Liver (tissue), 8 donors: ENCODE measurements at regions not wholly inside any gene's neighbourhood (a gene's known extent, or its start where the extent isn't known, plus 50 kb on each side); places are given as distances from the start of the nearest gene placed in this dataset.

Source experiments
- DNase-seq: peaks from one replicate; pipeline ENCODE4 v3.0.0-alpha.2; 2017; ENCODE audit warnings: low spot score
- H3K27ac ChIP-seq, 2 donors: one replicate each; pipeline ENCODE4 v1.7.0; 2013; ENCODE audit warnings: inconsistent platforms in 2 of 2, low read length in 2 of 2, control low read depth in 1 of 2, low read depth in 1 of 2, mild to moderate bottlenecking in 1 of 2
- H3K27me3 ChIP-seq, 4 donors: one replicate each; pipeline versions ENCODE4 v1.6.1 to v1.7.0; 2013; ENCODE audit warnings: low read length in 3 of 4, inconsistent platforms in 1 of 4, mild to moderate bottlenecking in 1 of 4, moderate library complexity in 1 of 4; ENCODE audit not compliant: control insufficient read depth in 4 of 4, insufficient read depth in 4 of 4
- H3K36me3 ChIP-seq, 4 donors: one replicate each; pipeline versions ENCODE4 v1.6.1 to v1.7.0; 2013; ENCODE audit warnings: low read length in 3 of 4, mild to moderate bottlenecking in 3 of 4, low read depth in 1 of 4, moderate library complexity in 1 of 4; ENCODE audit not compliant: control insufficient read depth in 4 of 4, insufficient read depth in 3 of 4
- H3K4me1 ChIP-seq, 4 donors: one replicate each; pipeline versions ENCODE4 v1.6.1 to v1.7.0; 2013; ENCODE audit warnings: low read length in 3 of 4, mild to moderate bottlenecking in 3 of 4, moderate library complexity in 1 of 4; ENCODE audit not compliant: control insufficient read depth in 4 of 4, insufficient read depth in 4 of 4
- H3K4me3 ChIP-seq, 3 donors: one replicate each; pipeline versions ENCODE4 v1.6.1 to v1.7.0; 2013; ENCODE audit warnings: low read length in 3 of 3, control low read depth in 1 of 3, low read depth in 1 of 3, mild to moderate bottlenecking in 1 of 3
- H3K9ac ChIP-seq, 2 donors: one replicate each; pipeline ENCODE4 v1.7.0; 2013; ENCODE audit warnings: low read length in 2 of 2, mild to moderate bottlenecking in 2 of 2, moderate library complexity in 2 of 2, control low read depth in 1 of 2, low read depth in 1 of 2
- H3K9me3 ChIP-seq, 4 donors: one replicate each; pipeline versions ENCODE4 v1.6.1 to v1.7.0; 2013; ENCODE audit warnings: low read length in 3 of 4; ENCODE audit not compliant: control insufficient read depth in 4 of 4
- ATF3 ChIP-seq: IDR thresholded peaks from 2 replicates; pipeline ENCODE4 v1.6.1; 2016; ENCODE audit warnings: antibody characterized with exemption
- CTCF ChIP-seq: fragments of 150-350 bp; IDR thresholded peaks from 2 replicates; pipeline ENCODE4 v1.5.1; 2017; ENCODE audit warnings: improper control_type of control experiment, low read depth, low read length; ENCODE audit not compliant: missing input control
- FOXA1 ChIP-seq: IDR thresholded peaks from 2 replicates; pipeline ENCODE4 v1.6.1; 2016; ENCODE audit warnings: antibody characterized with exemption
- GABPA ChIP-seq, 2 donors: IDR thresholded peaks in 1 of 2; conservative IDR thresholded peaks in 1 of 2; 2 replicates each; pipeline ENCODE4 v1.6.1; 2016; ENCODE audit warnings: antibody characterized with exemption in 2 of 2, mild to moderate bottlenecking in 1 of 2, moderate library complexity in 1 of 2
- HNF4A ChIP-seq, 2 donors: conservative IDR thresholded peaks; 2 replicates each; pipeline ENCODE4 v1.6.1; 2016; ENCODE audit warnings: antibody characterized with exemption in 2 of 2, mild to moderate bottlenecking in 2 of 2
- HNF4G ChIP-seq: IDR thresholded peaks from 2 replicates; pipeline ENCODE4 v1.6.1; 2016; ENCODE audit warnings: antibody characterized with exemption
- JUND ChIP-seq, 2 donors: IDR thresholded peaks; 2 replicates each; pipeline ENCODE4 v1.6.1; 2016; ENCODE audit warnings: antibody characterized with exemption in 2 of 2
- MAX ChIP-seq: IDR thresholded peaks from 2 replicates; pipeline ENCODE4 v1.6.1; 2016; ENCODE audit warnings: antibody characterized with exemption
- NR2F2 ChIP-seq: IDR thresholded peaks from 2 replicates; pipeline ENCODE4 v1.6.1; 2016; ENCODE audit warnings: antibody characterized with exemption
- RAD21 ChIP-seq, 2 donors: IDR thresholded peaks; 2 replicates each; pipeline ENCODE4 v1.6.1; 2016; ENCODE audit warnings: antibody characterized with exemption in 2 of 2, mild to moderate bottlenecking in 2 of 2
- REST ChIP-seq: IDR thresholded peaks from 2 replicates; pipeline ENCODE4 v1.6.1; 2016; ENCODE audit warnings: antibody characterized with exemption, mild to moderate bottlenecking
- RXRA ChIP-seq, 2 donors: IDR thresholded peaks; 2 replicates each; pipeline ENCODE4 v1.6.1; 2017 to 2018; ENCODE audit warnings: antibody characterized with exemption in 2 of 2, mild to moderate bottlenecking in 1 of 2
- SP1 ChIP-seq: IDR thresholded peaks from 2 replicates; pipeline ENCODE4 v1.6.1; 2018; ENCODE audit warnings: antibody characterized with exemption, mild to moderate bottlenecking
- TAF1 ChIP-seq: conservative IDR thresholded peaks from 2 replicates; pipeline ENCODE4 v1.6.1; 2016; ENCODE audit warnings: antibody characterized with exemption, mild to moderate bottlenecking
- YY1 ChIP-seq: IDR thresholded peaks from 2 replicates; pipeline ENCODE4 v1.6.1; 2016; ENCODE audit warnings: antibody characterized with exemption, mild to moderate bottlenecking
- ZBTB33 ChIP-seq: IDR thresholded peaks from 2 replicates; pipeline ENCODE4 v1.6.1; 2016; ENCODE audit warnings: antibody characterized with exemption
- WGBS: extraction: QIAGEN DNeasy Blood & Tissue Kit; methylation state at CpG from one replicate; pipeline ENCODE4 v1.1.7; 2013; 5-methylcytosine and 5-hydroxymethylcytosine counted together
- donor health status: healthy.
- donor health status: healthy.
- donor health status: healthy.
- donor health status: healthy.
- donor health status: healthy.

GRCh38 chr2:156745619-156746018 lies 309.4 kb downstream of the GPD2 start (continued):
- TF ChIP-seq ZBTB33 (no peak), CTCF (no peak), MAX (no peak), SP1 (no peak), JUND (IDR thresholded peaks at IDR 0.05) (no peak), RXRA (IDR thresholded peaks at IDR 0.05) (no peak), YY1 (no peak), HNF4G (no peak), TAF1 (no peak)

GRCh38 chr2:156748221-156748620 lies 312.0 kb downstream of the GPD2 start:
- Histone ChIP-seq H3K27me3 (no peaks in the 10 kb centered on the region), H3K4me1 (no peaks in the 10 kb centered on the region), H3K9me3 (no peaks in the 10 kb centered on the region), H3K27ac (no peak overlapping the region), H3K9ac (no peak overlapping the region), H3K36me3 (no peaks in the 10 kb centered on the region), H3K4me3 (no peak overlapping the region)
- 51% methylated on average over 5 of the region's 5 CpGs for WGBS
- no peak for TF ChIP-seq FOXA1
- TF ChIP-seq HNF4A (conservative IDR thresholded peaks at IDR 0.05) = no peak
- TF ChIP-seq JUND (IDR thresholded peaks at IDR 0.05) = no peak
- no peak for TF ChIP-seq RXRA (IDR thresholded peaks at IDR 0.05)
- no peak for TF ChIP-seq RAD21 (IDR thresholded peaks at IDR 0.05)
- DNase-seq = no peak

GRCh38 chr2:156752042-156752441 lies 315.9 kb downstream of the GPD2 start:
- Histone ChIP-seq H3K4me3 (no peak overlapping the region), H3K9ac (no peak overlapping the region), H3K36me3 (no peaks in the 10 kb centered on the region), H3K27ac (no peak overlapping the region), H3K4me1 (no peaks in the 10 kb centered on the region), H3K27me3 (no peaks in the 10 kb centered on the region), H3K9me3 (no peaks in the 10 kb centered on the region)
- 87% methylated on average over 2 of the region's 2 CpGs for WGBS
- TF ChIP-seq JUND (IDR thresholded peaks at IDR 0.05) = no peak
- no peak for TF ChIP-seq NR2F2
- no peak for TF ChIP-seq YY1
- no peak for TF ChIP-seq CTCF
- no peak for TF ChIP-seq TAF1
- TF ChIP-seq HNF4A (conservative IDR thresholded peaks at IDR 0.05) = no peak
- TF ChIP-seq MAX = no peak
- TF ChIP-seq RXRA (IDR thresholded peaks at IDR 0.05) = no peak
- TF ChIP-seq HNF4G = no peak
- no peak for TF ChIP-seq ZBTB33
- TF ChIP-seq REST = no peak
- no peak for TF ChIP-seq ATF3
- no peak for TF ChIP-seq RAD21 (IDR thresholded peaks at IDR 0.05)
- no peak for TF ChIP-seq GABPA (IDR thresholded peaks at IDR 0.05 in 1 of 2, conservative IDR thresholded peaks at IDR 0.05 in 1 of 2)
- no peak for DNase-seq
